Amygdala (tissue), 56 donors: ENCODE measurements at regions not wholly inside any gene's neighbourhood (a gene's known extent, or its start where the extent isn't known, plus 50 kb on each side); places are given as distances from the start of the nearest gene placed in this dataset.

Experiments used
- DNase-seq, 56 donors: peaks; one replicate each; lab custom pipeline; 2025; lab: John Stamatoyannopoulos, UW

- DNase-seq: no peak
Measured at GRCh38 chr7:38002689-38003088, 82.2 kb downstream of the EPDR1 start.

GRCh38 chr7:38006559-38006958 lies 86.1 kb downstream of the EPDR1 start:
- DNase-seq: no peak

GRCh38 chr7:38007096-38007495 lies 86.7 kb downstream of the EPDR1 start:
- no peak for DNase-seq

- no peak for DNase-seq
Measured at GRCh38 chr7:38013246-38013645, 92.8 kb downstream of the EPDR1 start.

- no peak for DNase-seq
Measured at GRCh38 chr7:38016567-38016966, 96.1 kb downstream of the EPDR1 start.

GRCh38 chr7:38017320-38017719 lies 96.9 kb downstream of the EPDR1 start:
- DNase-seq: no peak

- no peak for DNase-seq
Measured at GRCh38 chr7:38020121-38020785, 99.8 kb downstream of the EPDR1 start.

- no peak for DNase-seq
Measured at GRCh38 chr7:38021892-38022291, 101.5 kb downstream of the EPDR1 start.

- no peak for DNase-seq
Measured at GRCh38 chr7:38025815-38026214, 105.4 kb downstream of the EPDR1 start.

- no peak for DNase-seq
Measured at GRCh38 chr7:38027884-38028455, 107.5 kb downstream of the EPDR1 start.

GRCh38 chr7:38034062-38034908 lies 113.8 kb downstream of the EPDR1 start:
- DNase-seq: no peak

GRCh38 chr7:38040831-38041230 lies 120.4 kb downstream of the EPDR1 start:
- DNase-seq: no peak

GRCh38 chr7:38049679-38050078 lies 128.4 kb upstream of the STARD3NL start:
- DNase-seq: no peak

GRCh38 chr7:38051311-38051710 lies 126.7 kb upstream of the STARD3NL start:
- DNase-seq: no peak

GRCh38 chr7:38051786-38052185 lies 126.3 kb upstream of the STARD3NL start:
- DNase-seq: peak in 2 of 56 donors; percentile 3 to 5

GRCh38 chr7:38052786-38053185 lies 125.3 kb upstream of the STARD3NL start:
- no peak for DNase-seq

- no peak for DNase-seq
Measured at GRCh38 chr7:38054199-38054598, 123.8 kb upstream of the STARD3NL start.

- no peak for DNase-seq
Measured at GRCh38 chr7:38057829-38058228, 120.2 kb upstream of the STARD3NL start.

- DNase-seq: no peak
Measured at GRCh38 chr7:38060116-38060515, 117.9 kb upstream of the STARD3NL start.

GRCh38 chr7:38060637-38061036 lies 117.4 kb upstream of the STARD3NL start:
- no peak for DNase-seq

- no peak for DNase-seq
Measured at GRCh38 chr7:38066391-38066790, 111.7 kb upstream of the STARD3NL start.

GRCh38 chr7:38068461-38068860 lies 109.6 kb upstream of the STARD3NL start:
- DNase-seq: no peak
